HG02678 (cell line): ENCODE measurements at regions not wholly inside any gene's neighbourhood (a gene's known extent, or its start where the extent isn't known, plus 50 kb on each side); places are given as distances from the start of the nearest gene placed in this dataset.
"Not testable (repeated sequence)": the region's sequence is repeated elsewhere in the genome, so short reads cannot be mapped to it uniquely, and the experiment has no call there.

ENCODE experiments used
- ATAC-seq: cut with Tn5 transposase; IDR thresholded peaks from one replicate; pipeline ENCODE4 v1.9.1; 2021; ENCODE audit warnings: mild to moderate bottlenecking, moderate library complexity; ENCODE audit not compliant: unreplicated experiment

DNA sequence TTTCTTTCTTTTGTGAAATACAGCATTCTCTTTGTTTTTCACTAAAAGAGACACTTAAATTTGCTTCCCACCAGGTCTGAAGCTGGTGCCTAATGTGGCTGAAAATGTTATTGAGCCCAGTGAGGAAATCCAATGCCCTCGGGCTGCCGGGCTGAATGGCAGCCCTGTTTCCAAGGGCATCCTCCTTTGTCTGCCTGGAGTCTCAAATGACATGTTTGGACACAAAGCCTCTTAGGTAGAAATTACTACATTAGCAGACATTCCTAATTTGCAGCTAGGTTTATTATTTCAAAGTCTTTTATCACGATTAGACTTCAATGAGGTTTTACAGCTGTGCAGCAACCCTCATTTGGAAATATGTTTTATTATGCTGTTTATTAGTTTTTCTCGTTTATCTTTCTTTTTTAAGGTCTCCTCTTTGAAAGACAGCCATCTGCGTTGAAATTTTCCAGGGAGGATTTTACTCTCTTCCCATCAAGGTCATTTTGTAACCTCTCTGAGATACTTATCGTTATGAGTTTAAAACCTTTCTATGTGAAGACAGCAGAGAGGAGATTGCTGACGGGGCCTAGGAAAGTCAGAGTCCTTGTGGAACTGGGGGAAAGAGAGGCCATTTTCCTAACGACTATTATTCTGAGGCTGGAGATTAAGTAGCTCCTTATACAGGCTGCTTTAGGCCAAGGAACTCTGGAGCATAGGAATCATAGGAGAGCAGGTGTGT lies 59.0 kb upstream of the ZNF532 start:
- no peak for ATAC-seq

DNA sequence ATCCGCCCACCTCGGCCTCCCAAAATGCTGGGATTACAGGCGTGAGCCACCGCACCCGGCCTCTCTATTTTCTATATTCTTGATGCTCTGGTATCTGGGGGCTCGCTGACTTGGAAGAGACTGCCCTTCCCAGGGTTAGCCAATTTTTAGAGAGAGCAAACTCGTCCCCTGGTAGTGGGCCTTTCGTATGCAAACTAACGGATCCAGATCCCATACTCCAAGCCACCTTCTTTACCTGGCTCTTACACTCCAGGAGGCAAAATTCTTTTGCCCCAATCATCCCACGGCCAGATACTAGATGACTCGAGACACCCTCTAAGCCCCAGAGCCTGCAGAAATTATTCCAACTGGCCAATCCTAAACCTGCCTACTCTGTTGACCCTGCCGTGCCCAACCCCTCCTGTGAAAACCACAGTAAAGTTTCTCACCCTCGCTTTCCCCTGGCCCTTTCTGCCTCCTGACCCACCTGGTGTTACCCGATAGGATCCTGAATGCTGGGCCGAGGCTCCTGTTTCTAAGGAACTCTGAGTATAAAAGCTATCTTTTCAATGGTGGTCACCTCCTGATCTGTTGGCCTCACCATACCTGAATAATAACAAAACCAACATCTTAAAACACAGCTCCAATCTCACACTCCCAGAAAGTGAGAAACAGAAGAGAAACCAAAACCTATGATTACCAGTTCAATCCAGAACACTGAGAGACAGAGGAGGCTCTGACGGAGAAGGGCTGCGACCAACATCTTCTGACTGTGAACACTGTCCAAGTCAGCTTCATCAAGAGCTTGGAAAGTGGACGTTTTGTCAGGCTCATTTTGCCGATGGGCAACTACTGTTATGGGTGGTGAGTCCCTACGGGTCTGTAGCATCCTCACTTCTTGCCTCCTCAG lies 57.6 kb upstream of the ZNF532 start:
- ATAC-seq: peak; percentile 97

DNA sequence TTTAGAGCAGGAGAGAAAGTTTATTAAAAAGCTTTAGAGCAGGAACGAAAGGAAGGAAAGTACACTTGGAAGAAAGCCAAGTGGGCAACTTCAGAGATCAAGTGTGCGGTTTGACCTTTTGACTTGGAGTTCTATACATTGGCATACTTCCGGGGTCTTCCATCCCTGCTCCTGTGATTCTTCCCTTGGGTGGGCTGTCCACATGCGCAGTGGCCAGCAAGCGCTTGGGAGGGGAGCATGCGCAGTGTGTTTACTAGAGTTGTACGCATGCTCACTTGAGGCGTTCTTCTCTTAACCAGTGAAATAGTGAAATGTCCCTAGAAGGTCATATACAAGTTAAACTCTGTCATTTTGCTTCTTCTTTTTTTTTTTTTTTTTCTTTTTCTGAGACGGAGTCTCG lies 56.9 kb upstream of the ZNF532 start:
- ATAC-seq: no peak

DNA sequence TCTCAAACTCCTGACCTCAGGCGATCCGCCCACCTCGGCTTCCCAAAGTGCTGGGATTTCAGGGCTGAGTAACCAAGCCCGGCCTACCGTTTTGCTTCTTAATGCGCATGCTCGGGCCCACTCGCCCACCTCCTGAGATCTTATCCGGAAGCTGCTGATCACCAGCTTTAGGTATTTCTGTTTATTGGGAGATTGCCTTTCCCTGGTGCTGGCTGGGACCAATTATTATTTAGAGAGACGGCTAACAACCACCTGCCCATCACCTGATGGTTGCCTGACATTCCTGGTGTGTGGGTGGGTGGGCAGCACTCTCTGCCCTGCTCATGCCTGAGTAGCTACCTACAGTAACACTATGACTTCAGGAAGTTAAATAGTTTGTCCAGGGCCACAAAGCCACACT lies 56.3 kb upstream of the ZNF532 start:
- ATAC-seq: no peak

DNA sequence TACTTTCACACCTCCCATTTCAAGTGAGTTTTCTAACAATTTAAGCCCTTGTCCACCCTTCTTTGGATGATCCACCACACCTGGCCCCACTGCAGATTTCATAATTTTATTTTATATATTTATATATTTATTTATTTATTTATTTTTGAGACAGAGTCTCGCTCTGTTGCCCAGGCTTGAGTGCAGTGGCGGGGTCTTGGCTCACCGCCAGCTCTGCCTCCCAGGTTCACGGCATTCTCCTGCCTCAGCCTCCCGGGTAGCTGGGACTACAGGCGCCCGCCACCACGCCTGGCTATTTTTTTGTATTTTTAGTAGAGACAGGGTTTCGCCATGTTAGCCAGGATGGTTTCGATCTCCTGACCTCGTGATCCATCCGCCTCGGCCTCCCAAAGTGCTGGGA lies 52.8 kb upstream of the ZNF532 start:
- ATAC-seq: not testable (repeated sequence)

DNA sequence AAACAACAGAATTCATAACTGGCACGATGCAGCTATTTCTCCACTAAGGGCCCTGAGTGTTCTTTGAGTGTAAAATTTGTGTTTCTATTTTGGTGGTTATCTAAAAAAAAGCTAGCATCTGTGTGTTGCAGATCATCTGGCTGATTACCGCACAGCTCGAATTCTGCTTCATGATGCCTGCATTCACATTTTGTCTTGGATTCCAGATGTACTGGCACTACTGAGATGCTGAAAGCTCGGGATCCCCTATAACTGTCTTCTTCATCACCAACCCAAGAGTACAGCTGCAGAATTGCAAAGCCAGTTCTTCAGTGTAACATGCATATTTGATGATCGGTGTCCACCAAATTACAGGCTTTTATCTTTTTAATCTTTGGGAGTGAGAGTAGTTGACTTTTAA lies 51.6 kb upstream of the ZNF532 start:
- ATAC-seq: no peak

DNA sequence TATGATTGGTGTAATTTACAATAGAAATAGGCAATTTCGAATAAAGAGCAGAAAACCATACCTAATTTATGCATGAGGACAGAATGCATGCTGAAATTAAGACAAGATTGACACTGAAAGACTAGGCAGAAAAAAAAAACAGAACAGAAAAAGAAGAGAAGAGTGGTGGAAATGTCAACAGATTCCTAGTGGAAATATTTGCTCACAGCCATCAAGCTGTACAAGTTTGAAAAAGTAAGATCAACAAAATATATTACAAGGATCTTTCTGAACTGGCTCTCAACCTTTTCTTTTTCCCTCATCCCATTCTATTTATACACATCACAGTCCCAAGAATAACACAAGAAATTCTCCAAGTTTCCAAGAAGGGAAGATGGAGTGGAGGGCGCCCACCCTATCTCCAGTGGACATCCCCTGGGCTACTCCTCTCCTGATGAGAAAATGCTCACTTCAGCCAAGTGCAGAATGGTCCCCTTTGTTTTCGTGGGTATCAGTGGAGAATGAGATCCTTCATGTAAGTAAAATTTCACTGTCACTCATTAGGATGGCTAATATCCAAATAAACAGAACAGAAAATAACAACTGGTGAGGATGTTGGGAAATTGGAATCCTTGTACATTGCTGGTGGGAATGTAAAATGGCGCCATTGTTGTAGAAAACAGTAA lies 51.0 kb upstream of the ZNF532 start:
- no peak for ATAC-seq

DNA sequence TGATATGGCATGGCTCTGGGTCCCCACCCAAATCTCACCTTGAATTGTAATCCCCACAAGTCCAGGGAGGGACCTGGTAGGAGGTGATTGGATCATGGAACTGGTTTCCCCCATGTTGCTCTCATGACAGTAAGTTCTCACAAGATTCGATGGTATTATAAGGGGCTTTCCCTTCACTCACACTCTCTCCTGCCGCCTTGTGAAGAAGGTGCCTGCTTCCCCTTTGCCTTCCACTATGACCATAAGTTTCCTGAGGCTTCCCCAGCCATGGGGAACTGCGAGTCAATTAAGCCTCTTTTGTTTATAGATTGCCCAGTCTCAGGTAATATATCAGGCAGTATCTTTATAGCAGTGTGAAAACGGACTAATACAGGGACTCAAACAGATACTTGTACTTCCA lies 50.4 kb upstream of the ZNF532 start:
- no peak for ATAC-seq
